ENCODE measurements at regions not wholly inside any gene's neighbourhood (a gene's known extent, or its start where the extent isn't known, plus 50 kb on each side); places are given as distances from the start of the nearest gene placed in this dataset.

DNA sequence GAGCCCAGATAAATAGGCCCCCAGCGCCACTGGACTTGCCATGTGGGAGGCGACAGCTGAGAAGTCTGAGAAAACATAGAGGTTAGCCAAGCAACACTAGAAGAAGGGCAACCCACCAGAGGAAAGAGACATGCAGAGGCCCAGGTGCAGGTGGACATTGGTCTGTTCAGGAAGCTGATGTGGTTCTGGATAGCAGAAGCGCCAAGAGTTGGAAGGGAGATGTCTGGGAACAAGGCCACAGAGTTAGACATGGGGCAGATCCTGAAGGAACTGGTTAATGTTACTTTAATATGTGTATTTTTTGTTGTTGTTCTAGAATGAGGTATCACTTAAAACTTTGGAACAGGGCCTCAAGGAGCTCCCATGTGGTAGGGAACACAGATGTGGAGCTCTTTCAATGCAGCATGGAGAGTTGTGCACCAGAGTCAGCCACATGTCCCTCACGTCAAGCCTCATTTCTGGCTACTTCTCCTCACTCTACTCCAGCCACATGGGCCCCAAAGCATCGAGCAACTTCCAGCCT is 62.2 kb upstream of the PKDCC start:
- 80 to 93% (median 90%) methylated on average over 5 of the region's 5 CpGs for WGBS, 5 donors
- no peak overlapping the region for H3K27ac ChIP-seq
- intact Hi-C loops (cut with DNase I; ENCODE audit: low total_unique reads) = no loop called here
- H3K27me3 ChIP-seq = peaks cover 0 to 4% (median 0%) of the 10 kb centered on the region in 3 donors
- H3K4me3 ChIP-seq = no peak overlapping the region
- no peaks in the 10 kb centered on the region for H3K4me1 ChIP-seq
- no peaks in the 10 kb centered on the region for H3K9me3 ChIP-seq
- no peak for DNase-seq
- TF ChIP-seq POLR2AphosphoS5 (IDR thresholded peaks at IDR 0.05) (no peak), EP300 (IDR thresholded peaks at IDR 0.05) (no peak), POLR2A (IDR thresholded peaks at IDR 0.05) (no peak)
- TF ChIP-seq, protein P1, sequence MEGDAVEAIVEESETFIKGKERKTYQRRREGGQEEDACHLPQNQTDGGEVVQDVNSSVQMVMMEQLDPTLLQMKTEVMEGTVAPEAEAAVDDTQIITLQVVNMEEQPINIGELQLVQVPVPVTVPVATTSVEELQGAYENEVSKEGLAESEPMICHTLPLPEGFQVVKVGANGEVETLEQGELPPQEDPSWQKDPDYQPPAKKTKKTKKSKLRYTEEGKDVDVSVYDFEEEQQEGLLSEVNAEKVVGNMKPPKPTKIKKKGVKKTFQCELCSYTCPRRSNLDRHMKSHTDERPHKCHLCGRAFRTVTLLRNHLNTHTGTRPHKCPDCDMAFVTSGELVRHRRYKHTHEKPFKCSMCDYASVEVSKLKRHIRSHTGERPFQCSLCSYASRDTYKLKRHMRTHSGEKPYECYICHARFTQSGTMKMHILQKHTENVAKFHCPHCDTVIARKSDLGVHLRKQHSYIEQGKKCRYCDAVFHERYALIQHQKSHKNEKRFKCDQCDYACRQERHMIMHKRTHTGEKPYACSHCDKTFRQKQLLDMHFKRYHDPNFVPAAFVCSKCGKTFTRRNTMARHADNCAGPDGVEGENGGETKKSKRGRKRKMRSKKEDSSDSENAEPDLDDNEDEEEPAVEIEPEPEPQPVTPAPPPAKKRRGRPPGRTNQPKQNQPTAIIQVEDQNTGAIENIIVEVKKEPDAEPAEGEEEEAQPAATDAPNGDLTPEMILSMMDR (IDR thresholded peaks at IDR 0.05) = no peak
- H3K36me3 ChIP-seq = no peaks in the 10 kb centered on the region

DNA sequence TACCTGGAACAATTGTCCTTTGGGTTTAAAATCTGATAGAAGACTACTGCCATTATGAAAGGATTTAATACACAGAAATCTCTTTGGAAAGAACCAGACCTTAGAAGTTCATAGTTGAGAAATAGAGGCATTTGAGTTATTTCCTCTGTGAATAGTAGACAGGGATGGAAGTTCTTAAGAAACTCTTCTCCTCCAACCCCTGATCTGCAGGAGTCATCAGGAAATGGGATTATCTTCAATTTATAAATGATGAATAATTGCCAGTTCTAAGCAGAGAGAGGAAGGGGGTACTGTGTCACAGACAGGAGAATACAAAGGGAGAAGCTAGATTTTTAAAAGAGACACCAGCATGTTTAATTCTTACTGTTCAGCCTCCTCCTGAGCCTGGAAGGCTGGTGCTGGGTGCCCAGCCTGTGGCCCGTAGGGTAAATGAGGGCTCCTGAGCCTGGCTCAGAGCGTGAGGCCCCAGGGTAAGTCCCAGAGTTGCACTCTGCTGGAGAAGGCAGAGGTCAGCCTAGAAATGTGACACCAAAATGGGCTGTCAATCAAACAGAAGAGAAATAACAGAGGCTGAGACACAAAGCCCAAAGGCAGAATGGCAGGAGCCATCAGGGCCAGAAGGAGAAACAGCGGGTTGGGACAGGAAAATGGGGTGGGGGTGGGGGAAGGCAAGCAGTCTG is 58.2 kb upstream of the PKDCC start:
- H3K9me3 ChIP-seq = no peaks in the 10 kb centered on the region
- H3K4me3 ChIP-seq = no peak overlapping the region
- no peak for DNase-seq
- WGBS, 5 donors = 82 to 90% (median 86%) methylated on average over 3 of the region's 3 CpGs
- no peaks in the 10 kb centered on the region for H3K4me1 ChIP-seq
- H3K27me3 ChIP-seq = peaks cover 0 to 4% (median 0%) of the 10 kb centered on the region in 3 donors
- TF ChIP-seq POLR2A (IDR thresholded peaks at IDR 0.05) (no peak), POLR2AphosphoS5 (IDR thresholded peaks at IDR 0.05) (no peak), EP300 (IDR thresholded peaks at IDR 0.05) (no peak)
- TF ChIP-seq, protein P1 (IDR thresholded peaks at IDR 0.05) = no peak
- H3K27ac ChIP-seq = no peak overlapping the region
- no peaks in the 10 kb centered on the region for H3K36me3 ChIP-seq
- intact Hi-C loops (cut with DNase I; ENCODE audit: low total_unique reads) = no loop called here

DNA sequence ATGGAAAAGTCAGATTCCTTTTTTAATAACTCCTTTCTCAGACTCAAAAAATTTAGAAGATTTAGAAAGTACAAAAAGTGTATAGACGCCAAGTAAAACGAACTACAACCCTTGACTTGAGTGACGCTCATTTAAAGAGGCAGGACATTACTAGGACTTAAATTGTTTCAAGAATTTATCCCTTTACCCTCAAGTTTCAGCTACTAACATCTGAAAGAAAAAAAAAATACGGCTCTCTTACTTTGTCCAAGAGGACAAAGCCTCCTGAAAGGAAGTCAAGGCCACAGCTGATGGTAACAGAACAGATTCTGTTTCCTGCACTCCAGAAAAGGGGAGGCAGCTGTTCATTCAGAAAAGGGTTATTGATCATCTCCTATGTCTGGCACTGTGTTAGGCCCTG is 57.6 kb upstream of the PKDCC start:
- 64 to 80% (median 67%) methylated on average over 4 of the region's 4 CpGs for WGBS, 5 donors
- TF ChIP-seq POLR2A (IDR thresholded peaks at IDR 0.05) (no peak), POLR2AphosphoS5 (IDR thresholded peaks at IDR 0.05) (no peak), EP300 (IDR thresholded peaks at IDR 0.05) (no peak)
- H3K27ac ChIP-seq = no peak overlapping the region
- H3K4me3 ChIP-seq = no peak overlapping the region
- no peaks in the 10 kb centered on the region for H3K4me1 ChIP-seq
- DNase-seq = no peak
- H3K9me3 ChIP-seq = no peaks in the 10 kb centered on the region
- H3K27me3 ChIP-seq = peaks cover 0 to 4% (median 0%) of the 10 kb centered on the region in 3 donors
- H3K36me3 ChIP-seq = no peaks in the 10 kb centered on the region
- intact Hi-C loops (cut with DNase I; ENCODE audit: low total_unique reads) = no loop called here

DNA sequence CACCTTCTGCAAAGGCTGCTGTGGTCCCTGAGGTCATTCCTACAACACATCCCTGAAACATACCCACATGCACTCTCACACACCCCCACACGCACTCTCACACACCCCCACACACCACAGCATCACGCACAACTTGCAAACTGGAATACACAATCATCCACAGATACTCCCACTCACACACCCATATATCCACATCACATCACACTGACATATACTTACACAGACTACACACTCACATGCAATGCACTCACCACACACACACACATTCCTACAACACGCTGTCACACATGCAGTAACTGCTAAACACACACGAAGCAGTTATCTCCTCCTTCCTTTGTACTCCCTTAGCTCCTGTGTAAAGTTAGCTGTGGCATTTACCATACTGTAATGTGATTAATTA is 57.1 kb upstream of the PKDCC start:
- TF ChIP-seq POLR2AphosphoS5 (IDR thresholded peaks at IDR 0.05) = no peak
- peak in 1 of 2 donors; percentile 74 for DNase-seq
- Histone ChIP-seq H3K36me3 (no peaks in the 10 kb centered on the region), H3K4me1 (no peaks in the 10 kb centered on the region), H3K4me3 (no peak overlapping the region), H3K9me3 (no peaks in the 10 kb centered on the region), H3K27me3 (peaks cover 0 to 4% (median 0%) of the 10 kb centered on the region in 3 donors), H3K27ac (no peak overlapping the region)
- WGBS, 5 donors = 56 to 67% (median 63%) methylated on average over 4 of the region's 4 CpGs
- intact Hi-C loops (cut with DNase I; ENCODE audit: low total_unique reads) = no loop called here

DNA sequence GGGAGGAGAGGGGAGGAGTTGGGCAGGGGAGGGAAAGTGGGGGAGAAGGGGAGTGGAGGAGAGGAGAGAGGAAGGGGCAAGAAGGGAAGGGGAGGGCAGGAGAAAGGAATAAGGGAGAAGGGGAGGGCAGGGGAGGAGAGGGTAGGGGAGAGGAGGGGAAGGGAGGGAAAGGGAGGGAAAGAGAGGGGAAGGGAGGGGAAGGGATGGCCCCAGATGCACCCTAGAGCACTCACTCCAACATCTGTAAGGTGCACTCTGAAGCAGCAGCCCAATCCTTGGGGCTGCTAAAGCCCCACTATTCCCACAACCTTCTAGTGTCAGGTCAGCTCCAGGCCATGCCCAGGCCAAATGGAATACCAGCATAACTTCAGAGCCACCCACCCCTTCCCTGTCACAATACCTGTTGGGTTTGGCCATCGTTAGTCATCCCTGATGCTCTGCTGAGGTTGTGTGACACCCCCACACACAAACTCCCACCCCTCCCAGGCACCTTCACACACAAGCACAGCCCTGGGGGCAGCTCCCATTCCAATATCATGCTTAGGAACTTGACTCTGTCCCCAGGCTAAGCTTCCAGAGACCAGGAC is 55.7 kb upstream of the PKDCC start:
- H3K27me3 ChIP-seq = peaks cover 0 to 4% (median 0%) of the 10 kb centered on the region in 3 donors
- TF ChIP-seq EP300 (IDR thresholded peaks at IDR 0.05) = no peak
- TF ChIP-seq, protein P1 (IDR thresholded peaks at IDR 0.05) = no peak
- TF ChIP-seq POLR2A (IDR thresholded peaks at IDR 0.05) = no peak
- no peak for TF ChIP-seq POLR2AphosphoS5 (IDR thresholded peaks at IDR 0.05)
- no peaks in the 10 kb centered on the region for H3K9me3 ChIP-seq
- no peaks in the 10 kb centered on the region for H3K4me1 ChIP-seq
- H3K36me3 ChIP-seq = no peaks in the 10 kb centered on the region
- whole genome bisulfite sequencing, 5 donors = 89 to 97% (median 93%) methylated on average over 1 of the region's 1 CpG; no CpG with 5 or more reads in 1 of the 5 donors
- DNase-seq = no peak
- no peak overlapping the region for H3K27ac ChIP-seq
- intact Hi-C loops (cut with DNase I; ENCODE audit: low total_unique reads) = no loop called here
- H3K4me3 ChIP-seq = no peak overlapping the region

All from stomach (tissue), 8 donors.